ENCODE measurements at regions not wholly inside any gene's neighbourhood (a gene's known extent, or its start where the extent isn't known, plus 50 kb on each side); places are given as distances from the start of the nearest gene placed in this dataset.

DNA sequence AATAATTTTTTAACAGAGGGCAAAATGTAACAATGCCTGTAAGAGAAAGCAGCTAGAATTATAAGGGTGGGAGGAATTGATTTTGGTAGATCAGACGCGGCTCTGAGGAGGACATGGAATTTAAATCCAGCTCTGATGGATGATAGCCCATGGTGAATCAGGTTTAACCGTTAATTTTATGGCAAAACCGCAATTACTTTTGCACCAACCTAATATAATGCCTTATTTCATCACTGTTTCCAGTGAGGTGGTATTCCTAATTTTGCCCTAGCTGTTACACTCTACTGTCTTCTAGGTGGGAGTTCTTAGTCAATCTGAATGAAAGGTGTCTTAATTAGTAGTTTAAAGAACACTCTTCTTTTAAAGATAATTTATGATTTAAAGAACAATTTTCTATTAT lies 198.3 kb upstream of the SMLR1 start:
- TF ChIP-seq EZH2 (IDR thresholded peaks at IDR 0.05) (no peak), EZH2phosphoT487 (IDR thresholded peaks at IDR 0.05) (no peak), CTCF (IDR thresholded peaks at IDR 0.05) (no peak)
- no peaks in the 10 kb centered on the region for H3K9me3 Mint-ChIP-seq
- H3K4me1 Mint-ChIP-seq, result peaks cover 27% of the 10 kb centered on the region

DNA sequence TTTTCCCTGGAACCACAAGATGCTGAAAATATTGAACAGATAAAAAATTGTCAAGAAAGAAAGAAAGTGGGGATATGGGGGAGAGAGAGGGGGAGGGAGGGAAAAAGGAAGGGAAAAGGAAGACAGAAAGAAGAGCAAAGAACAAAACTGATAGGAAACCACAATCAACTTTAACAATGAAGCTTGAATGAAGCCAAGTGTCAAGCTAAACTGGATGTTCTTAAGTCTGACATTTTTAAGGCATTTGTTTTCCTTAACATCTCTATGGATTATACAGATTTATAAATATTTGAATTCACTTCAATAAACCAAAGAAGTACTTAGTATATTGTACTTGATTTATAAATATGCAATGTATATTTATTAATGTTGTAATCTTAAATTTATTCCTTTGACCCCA lies 197.6 kb upstream of the SMLR1 start:
- Mint-ChIP-seq H3K9me3 (no peaks in the 10 kb centered on the region), H3K36me3 (no peaks in the 10 kb centered on the region), H3K27ac (no peak overlapping the region), H3K4me1 (peaks cover 26% of the 10 kb centered on the region), H3K4me3 (no peak overlapping the region), H3K27me3 (ENCODE audit: insufficient read depth, low read depth) (peaks cover 10% of the 10 kb centered on the region)
- no peak for DNase-seq (ENCODE audit: low spot score)
- H3K27me3 ChIP-seq, result no peaks in the 10 kb centered on the region
- no peaks in the 10 kb centered on the region for H3F3A ChIP-seq (ENCODE audit: low read depth)
- no peak overlapping the region for H3K27ac ChIP-seq
- no peaks in the 10 kb centered on the region for H4K20me1 ChIP-seq (ENCODE audit: low read depth)
- no peak overlapping the region for H2AFZ ChIP-seq (replicated peaks)
- H3K4me2 ChIP-seq, result no peak overlapping the region
- no peaks in the 10 kb centered on the region for H3K79me2 ChIP-seq (ENCODE audit: low read depth)
- no peaks in the 10 kb centered on the region for H3K9me3 ChIP-seq (ENCODE audit: low read depth)
- H3K9ac ChIP-seq, result no peak overlapping the region
- H3K36me3 ChIP-seq, result no peaks in the 10 kb centered on the region
- peaks cover 16% of the 10 kb centered on the region for H3K4me1 ChIP-seq
- TF ChIP-seq CTCF (IDR thresholded peaks at IDR 0.05), result no peak
- no peak for TF ChIP-seq EZH2phosphoT487 (IDR thresholded peaks at IDR 0.05)
- no peak for TF ChIP-seq EZH2 (IDR thresholded peaks at IDR 0.05)
- no peak overlapping the region for H3K4me3 ChIP-seq

More for the DNA sequence above, 198.3 kb upstream of the SMLR1 start:
- H3K4me3 Mint-ChIP-seq, result no peak overlapping the region
- no peak for DNase-seq (ENCODE audit: low spot score)
- Histone ChIP-seq H2AFZ (replicated peaks) (no peak overlapping the region), H3K4me2 (no peak overlapping the region), H3K9me3 (ENCODE audit: low read depth) (no peaks in the 10 kb centered on the region), H4K20me1 (ENCODE audit: low read depth) (no peaks in the 10 kb centered on the region), H3K27ac (no peak overlapping the region), H3K4me3 (no peak overlapping the region), H3K9ac (no peak overlapping the region), H3K27me3 (no peaks in the 10 kb centered on the region), H3K79me2 (ENCODE audit: low read depth) (no peaks in the 10 kb centered on the region), H3K36me3 (no peaks in the 10 kb centered on the region), H3F3A (ENCODE audit: low read depth) (no peaks in the 10 kb centered on the region), H3K4me1 (peaks cover 20% of the 10 kb centered on the region)
- no peaks in the 10 kb centered on the region for H3K36me3 Mint-ChIP-seq
- no peak overlapping the region for H3K27ac Mint-ChIP-seq
- peaks cover 10% of the 10 kb centered on the region for H3K27me3 Mint-ChIP-seq (ENCODE audit: insufficient read depth, low read depth)

DNA sequence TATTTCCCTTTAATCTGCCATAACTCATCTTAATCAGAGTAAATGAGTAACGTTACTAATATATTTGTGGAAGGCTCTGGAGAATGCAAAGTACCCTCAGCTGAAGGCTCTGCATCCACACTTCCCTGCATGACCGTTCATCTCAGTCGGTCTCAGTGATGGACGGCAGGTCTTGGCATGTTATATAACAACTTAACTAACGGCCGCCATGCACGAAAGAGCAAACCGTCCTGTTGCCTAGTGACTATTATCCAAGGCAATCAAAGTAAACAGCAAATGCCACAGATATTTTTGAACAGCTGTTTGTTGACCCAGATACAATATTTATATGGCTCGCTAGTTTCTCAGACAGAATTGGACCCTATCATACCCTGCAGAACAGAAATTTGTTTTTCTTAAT lies 194.9 kb upstream of the SMLR1 start:
- no peak overlapping the region for H2AFZ ChIP-seq (replicated peaks)
- H3K27ac ChIP-seq, result no peak overlapping the region
- no peak overlapping the region for H3K27ac Mint-ChIP-seq
- TF ChIP-seq EZH2phosphoT487 (IDR thresholded peaks at IDR 0.05) (no peak), CTCF (IDR thresholded peaks at IDR 0.05) (no peak), EZH2 (IDR thresholded peaks at IDR 0.05) (no peak)
- H3K4me2 ChIP-seq, result no peak overlapping the region
- H3F3A ChIP-seq (ENCODE audit: low read depth), result no peaks in the 10 kb centered on the region
- H3K4me1 Mint-ChIP-seq, result peaks cover 21% of the 10 kb centered on the region
- H3K9ac ChIP-seq, result no peak overlapping the region
- no peak overlapping the region for H3K4me3 ChIP-seq
- H3K4me3 Mint-ChIP-seq, result no peak overlapping the region
- H3K27me3 Mint-ChIP-seq (ENCODE audit: insufficient read depth, low read depth), result peaks cover 10% of the 10 kb centered on the region
- H3K9me3 Mint-ChIP-seq, result peaks cover 9% of the 10 kb centered on the region
- H3K4me1 ChIP-seq, result peaks cover 13% of the 10 kb centered on the region
- H3K79me2 ChIP-seq (ENCODE audit: low read depth), result no peaks in the 10 kb centered on the region
- H4K20me1 ChIP-seq (ENCODE audit: low read depth), result no peaks in the 10 kb centered on the region
- H3K27me3 ChIP-seq, result no peaks in the 10 kb centered on the region
- H3K36me3 ChIP-seq, result no peaks in the 10 kb centered on the region
- H3K36me3 Mint-ChIP-seq, result no peaks in the 10 kb centered on the region
- peak; percentile 3 for DNase-seq (ENCODE audit: low spot score)
- no peaks in the 10 kb centered on the region for H3K9me3 ChIP-seq (ENCODE audit: low read depth)
